Vagina (tissue), 2 donors: ENCODE measurements at regions not wholly inside any gene's neighbourhood (a gene's known extent, or its start where the extent isn't known, plus 50 kb on each side); places are given as distances from the start of the nearest gene placed in this dataset.

Source experiments
- POLR2A ChIP-seq, 2 donors: fragments of 450-650 bp; IDR thresholded peaks; one replicate each; pipeline ENCODE4 v1.6.1; 2017; ENCODE audit warnings: antibody characterized with exemption in 2 of 2, mild to moderate bottlenecking in 2 of 2, moderate library complexity in 2 of 2
- POLR2AphosphoS5 ChIP-seq, 2 donors: sonication (generic); formaldehyde crosslinking; IDR thresholded peaks; one replicate each; pipeline ENCODE4 v1.9.0; 2017; ENCODE audit warnings: antibody characterized with exemption in 2 of 2, mild to moderate bottlenecking in 2 of 2, low read depth in 1 of 2; ENCODE audit not compliant: insufficient read depth in 1 of 2
- TF ChIP-seq, protein P1 (sequence below), 3 experiments: fragments of 450-650 bp in 2 of 3; fragments of 200-600 bp in 1 of 3; sonication (generic) in 1 of 3; IDR thresholded peaks; one replicate each; pipeline ENCODE4 v1.5.1; 2017 to 2019; ENCODE audit warnings: antibody characterized with exemption in 3 of 3, mild to moderate bottlenecking in 2 of 3, moderate library complexity in 2 of 3

DNA sequence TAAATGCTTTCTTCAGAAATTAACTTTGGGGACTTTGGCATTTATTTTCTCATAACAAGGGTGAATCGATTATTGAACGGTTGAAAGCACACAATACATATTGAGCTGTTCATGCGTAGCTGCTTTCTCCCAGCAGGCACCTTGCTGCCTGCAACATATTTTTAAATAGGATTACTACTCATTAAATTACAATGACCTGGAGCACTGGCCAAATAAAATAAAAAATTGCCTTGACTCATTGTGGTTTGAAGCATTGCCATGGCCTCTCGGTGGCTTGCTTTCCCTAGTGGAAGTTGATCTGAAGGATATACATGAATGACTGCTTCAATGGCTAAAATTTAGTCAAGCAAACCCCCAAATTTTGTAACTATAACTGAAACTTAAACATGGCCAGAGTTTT lies 181.6 kb upstream of the NUDT12 start:
- TF ChIP-seq POLR2A (IDR thresholded peaks at IDR 0.05) (no peak), POLR2AphosphoS5 (IDR thresholded peaks at IDR 0.05; ENCODE audit: insufficient read depth in 1 of 2, low read depth in 1 of 2) (no peak)
- TF ChIP-seq, protein P1, sequence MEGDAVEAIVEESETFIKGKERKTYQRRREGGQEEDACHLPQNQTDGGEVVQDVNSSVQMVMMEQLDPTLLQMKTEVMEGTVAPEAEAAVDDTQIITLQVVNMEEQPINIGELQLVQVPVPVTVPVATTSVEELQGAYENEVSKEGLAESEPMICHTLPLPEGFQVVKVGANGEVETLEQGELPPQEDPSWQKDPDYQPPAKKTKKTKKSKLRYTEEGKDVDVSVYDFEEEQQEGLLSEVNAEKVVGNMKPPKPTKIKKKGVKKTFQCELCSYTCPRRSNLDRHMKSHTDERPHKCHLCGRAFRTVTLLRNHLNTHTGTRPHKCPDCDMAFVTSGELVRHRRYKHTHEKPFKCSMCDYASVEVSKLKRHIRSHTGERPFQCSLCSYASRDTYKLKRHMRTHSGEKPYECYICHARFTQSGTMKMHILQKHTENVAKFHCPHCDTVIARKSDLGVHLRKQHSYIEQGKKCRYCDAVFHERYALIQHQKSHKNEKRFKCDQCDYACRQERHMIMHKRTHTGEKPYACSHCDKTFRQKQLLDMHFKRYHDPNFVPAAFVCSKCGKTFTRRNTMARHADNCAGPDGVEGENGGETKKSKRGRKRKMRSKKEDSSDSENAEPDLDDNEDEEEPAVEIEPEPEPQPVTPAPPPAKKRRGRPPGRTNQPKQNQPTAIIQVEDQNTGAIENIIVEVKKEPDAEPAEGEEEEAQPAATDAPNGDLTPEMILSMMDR (IDR thresholded peaks at IDR 0.05), result no peak
